ENCODE measurements at regions not wholly inside any gene's neighbourhood (a gene's known extent, or its start where the extent isn't known, plus 50 kb on each side); places are given as distances from the start of the nearest gene placed in this dataset.

DNA sequence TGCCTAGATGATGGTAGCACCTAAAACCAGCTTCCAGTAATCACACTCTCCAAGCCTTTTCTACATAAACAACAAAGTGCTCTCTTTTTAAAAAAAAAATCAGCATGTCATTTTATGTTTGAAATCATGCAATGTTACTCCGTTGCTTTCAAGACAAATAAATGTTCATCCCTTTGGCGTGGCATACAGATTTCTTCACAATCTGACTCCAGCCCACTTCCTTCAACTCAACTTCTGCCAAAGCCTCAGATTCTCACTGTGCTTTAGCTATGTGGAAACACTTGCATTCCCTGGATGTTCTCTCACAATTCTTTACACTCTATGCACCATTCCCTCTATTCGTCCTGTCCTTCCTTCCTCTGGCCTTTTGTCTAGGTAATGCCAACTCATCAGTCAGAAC lies 206.3 kb upstream of the BLID start:
- no TSS peak for BruUV-seq (replicated peaks)
- Mint-ChIP-seq H3K27ac (ENCODE audit: unreplicated experiment) (no peak overlapping the region), H3K36me3 (ENCODE audit: insufficient read depth, unreplicated experiment) (no peaks in the 10 kb centered on the region), H3K4me1 (ENCODE audit: low read depth, unreplicated experiment) (no peaks in the 10 kb centered on the region), H3K9me3 (ENCODE audit: unreplicated experiment) (no peaks in the 10 kb centered on the region), H3K4me3 (ENCODE audit: unreplicated experiment) (no peak overlapping the region), H3K27me3 (ENCODE audit: insufficient read depth, unreplicated experiment) (peaks cover 18% of the 10 kb centered on the region)
- Histone ChIP-seq H3K9me3 (no peaks in the 10 kb centered on the region), H3K36me3 (ENCODE audit: control insufficient read depth, insufficient read depth, low read length) (no peaks in the 10 kb centered on the region), H3K4me1 (no peaks in the 10 kb centered on the region), H3K4me3 (ENCODE audit: low read depth, low read length) (no peak overlapping the region), H3K27me3 (replicated peaks; ENCODE audit: control insufficient read depth, insufficient read depth, low read length) (no peaks in the 10 kb centered on the region)
- ChIA-PET CTCF (no interaction called here), POLR2A (no interaction called here)
- TF ChIP-seq, protein P1, sequence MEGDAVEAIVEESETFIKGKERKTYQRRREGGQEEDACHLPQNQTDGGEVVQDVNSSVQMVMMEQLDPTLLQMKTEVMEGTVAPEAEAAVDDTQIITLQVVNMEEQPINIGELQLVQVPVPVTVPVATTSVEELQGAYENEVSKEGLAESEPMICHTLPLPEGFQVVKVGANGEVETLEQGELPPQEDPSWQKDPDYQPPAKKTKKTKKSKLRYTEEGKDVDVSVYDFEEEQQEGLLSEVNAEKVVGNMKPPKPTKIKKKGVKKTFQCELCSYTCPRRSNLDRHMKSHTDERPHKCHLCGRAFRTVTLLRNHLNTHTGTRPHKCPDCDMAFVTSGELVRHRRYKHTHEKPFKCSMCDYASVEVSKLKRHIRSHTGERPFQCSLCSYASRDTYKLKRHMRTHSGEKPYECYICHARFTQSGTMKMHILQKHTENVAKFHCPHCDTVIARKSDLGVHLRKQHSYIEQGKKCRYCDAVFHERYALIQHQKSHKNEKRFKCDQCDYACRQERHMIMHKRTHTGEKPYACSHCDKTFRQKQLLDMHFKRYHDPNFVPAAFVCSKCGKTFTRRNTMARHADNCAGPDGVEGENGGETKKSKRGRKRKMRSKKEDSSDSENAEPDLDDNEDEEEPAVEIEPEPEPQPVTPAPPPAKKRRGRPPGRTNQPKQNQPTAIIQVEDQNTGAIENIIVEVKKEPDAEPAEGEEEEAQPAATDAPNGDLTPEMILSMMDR (IDR thresholded peaks at IDR 0.05; ENCODE audit: insufficient read depth in 1 of 2, low read depth in 1 of 2, low read length in 1 of 2, severe bottlenecking in 1 of 2, unreplicated experiment in 1 of 2): no peak
- no peak for DNase-seq
- intact Hi-C loops (cut with micrococcal nuclease; ENCODE audit: unreplicated experiment): no loop called here

DNA sequence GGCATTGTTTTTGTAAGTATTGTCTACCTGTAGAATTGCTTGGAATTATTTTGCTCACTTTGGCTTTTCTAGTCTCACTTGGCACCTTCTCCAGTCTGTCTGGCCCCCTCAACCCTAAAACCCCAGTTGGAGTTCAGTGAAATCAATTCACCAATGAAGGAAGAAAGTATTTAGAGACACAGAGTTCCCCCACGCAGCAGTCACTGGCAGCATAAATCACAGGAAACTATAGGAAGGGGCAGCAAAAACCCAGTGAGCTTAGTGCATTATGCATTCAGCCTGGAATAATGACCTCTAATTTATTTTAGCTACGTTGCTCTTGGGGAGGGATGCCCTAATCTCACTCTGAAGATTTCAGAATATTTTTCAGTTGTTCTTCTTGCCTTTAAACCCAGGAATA lies 204.7 kb upstream of the BLID start:
- intact Hi-C loops (cut with micrococcal nuclease; ENCODE audit: unreplicated experiment): no loop called here
- Histone ChIP-seq H3K36me3 (ENCODE audit: control insufficient read depth, insufficient read depth, low read length) (no peaks in the 10 kb centered on the region), H3K27me3 (replicated peaks; ENCODE audit: control insufficient read depth, insufficient read depth, low read length) (no peaks in the 10 kb centered on the region), H3K4me3 (ENCODE audit: low read depth, low read length) (no peak overlapping the region), H3K4me1 (no peaks in the 10 kb centered on the region), H3K9me3 (no peaks in the 10 kb centered on the region)
- Mint-ChIP-seq H3K27me3 (ENCODE audit: insufficient read depth, unreplicated experiment) (peaks cover 15% of the 10 kb centered on the region), H3K27ac (ENCODE audit: unreplicated experiment) (no peak overlapping the region), H3K36me3 (ENCODE audit: insufficient read depth, unreplicated experiment) (no peaks in the 10 kb centered on the region), H3K4me3 (ENCODE audit: unreplicated experiment) (no peak overlapping the region), H3K4me1 (ENCODE audit: low read depth, unreplicated experiment) (no peaks in the 10 kb centered on the region), H3K9me3 (ENCODE audit: unreplicated experiment) (no peaks in the 10 kb centered on the region)
- CTCF ChIA-PET: no interaction called here
- POLR2A ChIA-PET: no interaction called here
- DNase-seq: no peak
- BruUV-seq (replicated peaks): no TSS peak
- TF ChIP-seq, protein P1 (IDR thresholded peaks at IDR 0.05; ENCODE audit: insufficient read depth in 1 of 2, low read depth in 1 of 2, low read length in 1 of 2, severe bottlenecking in 1 of 2, unreplicated experiment in 1 of 2): no peak

DNA sequence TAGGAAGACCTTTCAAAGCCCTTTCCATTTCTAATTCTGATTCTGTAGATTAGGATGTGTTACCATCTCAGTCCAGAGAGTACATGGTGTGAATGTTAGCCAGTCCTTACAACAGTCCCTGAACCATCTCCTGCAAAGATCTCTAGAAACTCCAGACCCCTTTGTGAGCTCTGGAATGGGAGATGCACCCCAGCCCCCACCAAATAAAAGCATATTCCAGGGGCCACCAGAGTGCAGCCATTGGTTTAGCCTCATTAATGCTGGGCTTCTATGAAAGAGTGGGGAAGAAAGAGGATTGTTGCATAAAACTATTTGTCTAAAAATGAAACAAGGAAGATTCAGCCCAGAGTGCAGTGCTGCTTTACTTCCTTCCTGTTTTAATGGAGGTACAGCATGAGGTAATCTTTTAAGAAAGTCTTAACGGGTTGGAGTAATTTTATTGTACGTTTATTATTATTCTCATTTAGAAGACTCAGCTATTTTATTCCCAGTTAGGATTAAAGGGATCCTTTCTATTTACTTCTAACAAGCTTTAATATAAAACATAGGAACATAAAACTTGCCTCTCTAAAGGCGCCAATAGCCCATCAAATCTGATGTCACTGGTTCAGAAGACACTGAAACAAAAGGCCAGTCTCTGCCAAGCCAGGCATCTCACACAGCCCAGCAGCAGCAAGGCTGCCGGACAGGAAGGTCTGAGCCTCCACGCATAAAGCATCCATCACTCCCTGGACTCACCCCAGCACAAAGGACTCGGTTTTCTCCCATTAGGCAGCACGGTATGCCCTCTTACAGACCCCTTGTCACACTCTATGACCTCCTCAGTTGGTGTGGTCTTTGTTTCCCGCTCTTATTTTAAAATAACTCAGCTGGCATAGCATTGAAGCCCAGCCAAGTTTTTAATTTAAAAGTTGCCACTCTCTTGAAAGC lies 203.9 kb upstream of the BLID start:
- Mint-ChIP-seq H3K27me3 (ENCODE audit: insufficient read depth, unreplicated experiment) (peaks cover 15% of the 10 kb centered on the region), H3K27ac (ENCODE audit: unreplicated experiment) (no peak overlapping the region), H3K4me3 (ENCODE audit: unreplicated experiment) (no peak overlapping the region), H3K36me3 (ENCODE audit: insufficient read depth, unreplicated experiment) (no peaks in the 10 kb centered on the region), H3K9me3 (ENCODE audit: unreplicated experiment) (no peaks in the 10 kb centered on the region), H3K4me1 (ENCODE audit: low read depth, unreplicated experiment) (no peaks in the 10 kb centered on the region)
- TF ChIP-seq, protein P1 (IDR thresholded peaks at IDR 0.05; ENCODE audit: insufficient read depth in 1 of 2, low read depth in 1 of 2, low read length in 1 of 2, severe bottlenecking in 1 of 2, unreplicated experiment in 1 of 2): no peak
- Histone ChIP-seq H3K27me3 (replicated peaks; ENCODE audit: control insufficient read depth, insufficient read depth, low read length) (no peaks in the 10 kb centered on the region), H3K4me1 (no peaks in the 10 kb centered on the region), H3K36me3 (ENCODE audit: control insufficient read depth, insufficient read depth, low read length) (no peaks in the 10 kb centered on the region), H3K4me3 (ENCODE audit: low read depth, low read length) (no peak overlapping the region), H3K9me3 (no peaks in the 10 kb centered on the region)
- no TSS peak for BruUV-seq (replicated peaks)
- POLR2A ChIA-PET: no interaction called here
- no peak for DNase-seq
- intact Hi-C loops (cut with micrococcal nuclease; ENCODE audit: unreplicated experiment): no loop called here
- CTCF ChIA-PET: no interaction called here

All from Caco-2 (cell line).